ENCODE measurements at regions not wholly inside any gene's neighbourhood (a gene's known extent, or its start where the extent isn't known, plus 50 kb on each side); places are given as distances from the start of the nearest gene placed in this dataset.
"Not testable (repeated sequence)": the region's sequence is repeated elsewhere in the genome, so short reads cannot be mapped to it uniquely, and the experiment has no call there.

DNA sequence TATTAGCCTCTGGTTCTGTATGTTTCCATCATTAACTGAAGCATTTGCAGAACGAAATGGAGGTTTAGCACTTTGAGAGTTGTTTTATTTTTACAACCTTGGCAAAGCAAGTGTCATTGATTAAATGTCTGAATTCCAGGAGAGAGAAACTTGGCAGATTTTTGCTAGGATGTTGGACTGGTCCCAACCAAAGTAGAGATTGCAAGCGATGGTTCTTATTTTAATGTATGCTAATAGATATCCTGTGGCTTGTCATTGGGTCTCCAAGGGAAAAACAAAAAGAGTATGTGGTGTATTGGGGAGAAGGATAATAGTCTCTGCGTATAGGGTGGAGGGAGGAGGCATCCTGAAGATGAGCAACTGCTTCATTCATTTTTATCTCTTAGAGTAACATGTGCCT, 457.2 kb upstream of the RUNX1 start:
- Mint-ChIP-seq H3K27ac (no peak overlapping the region), H3K4me3 (no peak overlapping the region), H3K36me3 (peaks cover 3% of the 10 kb centered on the region), H3K27me3 (no peaks in the 10 kb centered on the region), H3K4me1 (peaks cover 25% of the 10 kb centered on the region), H3K9me3 (no peaks in the 10 kb centered on the region)
- no peak for DNase-seq
- ATAC-seq (ENCODE audit: low read depth): no peak
- POLR2A ChIA-PET: no interaction called here

DNA sequence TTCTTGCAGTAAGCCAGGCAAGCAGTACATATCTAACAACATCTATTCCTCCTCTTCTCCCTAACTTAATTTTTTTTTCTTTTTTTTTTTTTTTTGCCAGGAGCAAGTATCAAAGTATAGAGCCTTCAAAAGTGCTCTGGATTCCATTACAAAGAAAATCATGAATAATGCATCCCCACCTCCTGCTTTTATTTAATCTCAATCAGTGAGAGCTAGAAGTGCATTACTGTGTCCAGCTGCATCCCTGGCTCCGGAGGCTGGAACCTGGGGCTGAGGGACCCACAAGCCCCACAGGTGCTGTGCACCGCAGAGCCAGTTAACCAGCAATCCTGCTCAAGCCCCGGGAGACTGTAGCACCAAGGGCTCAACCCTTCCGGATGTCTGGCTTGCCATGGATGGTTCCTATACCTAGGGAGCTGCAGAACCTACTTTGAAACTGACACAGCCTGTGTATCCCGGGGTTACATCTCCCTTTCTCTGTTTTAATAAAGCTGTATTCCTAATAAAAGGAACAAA, 455.9 kb upstream of the RUNX1 start:
- peaks cover 3% of the 10 kb centered on the region for H3K36me3 Mint-ChIP-seq
- H3K4me1 Mint-ChIP-seq: peaks cover 25% of the 10 kb centered on the region
- H3K27ac Mint-ChIP-seq: no peak overlapping the region
- no peak overlapping the region for H3K4me3 Mint-ChIP-seq
- POLR2A ChIA-PET: no interaction called here
- DNase-seq: no peak
- no peak for ATAC-seq (ENCODE audit: low read depth)
- no peaks in the 10 kb centered on the region for H3K9me3 Mint-ChIP-seq
- no peaks in the 10 kb centered on the region for H3K27me3 Mint-ChIP-seq

GRCh38 chr21:35504277-35504676, 455.2 kb upstream of the RUNX1 start:
- Mint-ChIP-seq H3K4me3 (no peak overlapping the region), H3K9me3 (no peaks in the 10 kb centered on the region), H3K4me1 (peaks cover 25% of the 10 kb centered on the region), H3K27me3 (no peaks in the 10 kb centered on the region), H3K27ac (peak overlapping the region; percentile 88), H3K36me3 (peaks cover 3% of the 10 kb centered on the region)
- no peak for ATAC-seq (ENCODE audit: low read depth)
- POLR2A ChIA-PET: interaction anchor here (0.6 to 1.5 kb wide), 5 partner anchors 25 to 833 kb away, joined by 3 to 8 read pairs (median 3); no protein-coding TSS in a partner anchor
- no peak for DNase-seq

- Mint-ChIP-seq H3K4me1 (peaks cover 25% of the 10 kb centered on the region), H3K36me3 (peaks cover 3% of the 10 kb centered on the region), H3K27me3 (no peaks in the 10 kb centered on the region), H3K9me3 (no peaks in the 10 kb centered on the region), H3K4me3 (peak overlapping the region; percentile 73), H3K27ac (peak overlapping the region; percentile 88)
- DNase-seq (peak; percentile 43), ATAC-seq (ENCODE audit: low read depth) (peak; percentile 91)
- POLR2A ChIA-PET: interaction anchor here (0.6 to 1.5 kb wide), 5 partner anchors 25 to 266 kb away, joined by 3 to 8 read pairs (median 3); no protein-coding TSS in a partner anchor
Observed at GRCh38 chr21:35503671-35504070, 454.6 kb upstream of the RUNX1 start.

DNA sequence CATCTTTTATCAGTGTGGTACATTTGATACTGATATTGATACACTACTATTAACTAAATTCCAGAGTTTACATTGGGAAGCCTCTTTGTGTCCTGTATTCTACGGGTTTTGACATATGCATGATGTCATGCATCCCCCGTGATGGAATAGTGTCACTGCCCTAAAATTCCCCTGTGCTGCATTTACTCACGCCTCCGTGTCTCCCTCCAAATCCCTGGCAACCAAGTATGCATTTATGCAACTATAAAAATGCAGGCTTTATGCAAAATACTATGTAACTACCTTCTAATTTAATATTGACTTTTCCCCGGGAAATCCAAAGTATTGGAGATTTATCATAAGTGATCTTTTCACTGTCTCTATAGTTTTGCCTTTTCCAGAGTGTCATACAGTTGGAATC, 453.7 kb upstream of the RUNX1 start:
- Mint-ChIP-seq H3K9me3 (no peaks in the 10 kb centered on the region), H3K36me3 (peaks cover 3% of the 10 kb centered on the region), H3K4me3 (no peak overlapping the region), H3K27ac (no peak overlapping the region), H3K27me3 (no peaks in the 10 kb centered on the region), H3K4me1 (peaks cover 19% of the 10 kb centered on the region)
- ATAC-seq (ENCODE audit: low read depth) (no peak), DNase-seq (no peak)
- POLR2A ChIA-PET: interaction anchor here (1.5 kb wide), 1 partner anchor 26 kb away, joined by 8 read pairs; no protein-coding TSS in a partner anchor

GRCh38 chr21:35497522-35497921, 448.4 kb upstream of the RUNX1 start:
- H3K4me3 Mint-ChIP-seq; H3K4me1 Mint-ChIP-seq; H3K9me3 Mint-ChIP-seq; H3K27ac Mint-ChIP-seq; H3K36me3 Mint-ChIP-seq; DNase-seq; POLR2A ChIA-PET; ATAC-seq (ENCODE audit: low read depth); H3K27me3 Mint-ChIP-seq: not testable (repeated sequence)

GRCh38 chr21:35491920-35492678, 443.0 kb upstream of the RUNX1 start:
- no peak overlapping the region for H3K27ac Mint-ChIP-seq
- ATAC-seq (ENCODE audit: low read depth) (no peak), DNase-seq (no peak)
- H3K27me3 Mint-ChIP-seq: no peaks in the 10 kb centered on the region
- H3K9me3 Mint-ChIP-seq: peaks cover 3% of the 10 kb centered on the region
- peaks cover 5% of the 10 kb centered on the region for H3K36me3 Mint-ChIP-seq
- H3K4me1 Mint-ChIP-seq: peaks cover 4% of the 10 kb centered on the region
- no peak overlapping the region for H3K4me3 Mint-ChIP-seq
- POLR2A ChIA-PET: no interaction called here

DNA sequence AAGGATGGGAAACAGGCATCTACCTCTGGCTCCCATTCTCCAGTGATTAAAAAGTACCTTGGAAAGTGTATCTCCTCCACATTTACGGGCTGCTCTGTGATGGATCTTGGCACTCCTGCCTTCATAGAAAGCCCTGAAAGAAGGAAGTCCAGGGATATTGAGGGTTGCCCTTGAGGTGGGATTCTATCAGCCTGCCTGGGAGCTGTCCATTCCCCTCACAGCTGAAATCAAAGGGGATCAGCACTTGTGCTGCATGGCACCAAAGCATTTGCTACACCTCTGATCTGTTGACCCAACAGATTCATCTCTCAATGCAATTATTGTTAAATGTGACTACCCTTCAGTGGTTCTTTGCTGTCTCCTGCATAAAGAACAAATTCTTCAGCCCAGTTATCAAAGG, 442.0 kb upstream of the RUNX1 start:
- Mint-ChIP-seq H3K9me3 (peaks cover 3% of the 10 kb centered on the region), H3K4me3 (no peak overlapping the region), H3K36me3 (peaks cover 5% of the 10 kb centered on the region), H3K4me1 (peaks cover 4% of the 10 kb centered on the region), H3K27me3 (no peaks in the 10 kb centered on the region), H3K27ac (no peak overlapping the region)
- ATAC-seq (ENCODE audit: low read depth) (no peak), DNase-seq (no peak)
- POLR2A ChIA-PET: no interaction called here

- peaks cover 5% of the 10 kb centered on the region for H3K36me3 Mint-ChIP-seq
- peaks cover 3% of the 10 kb centered on the region for H3K9me3 Mint-ChIP-seq
- H3K27ac Mint-ChIP-seq: no peak overlapping the region
- ATAC-seq (ENCODE audit: low read depth) (no peak), DNase-seq (no peak)
- no peak overlapping the region for H3K4me3 Mint-ChIP-seq
- no peaks in the 10 kb centered on the region for H3K27me3 Mint-ChIP-seq
- POLR2A ChIA-PET: no interaction called here
- H3K4me1 Mint-ChIP-seq: peaks cover 4% of the 10 kb centered on the region
Observed at GRCh38 chr21:35489389-35489980, 440.4 kb upstream of the RUNX1 start.

GRCh38 chr21:35488946-35489345, 439.8 kb upstream of the RUNX1 start:
- Mint-ChIP-seq H3K4me1 (peaks cover 4% of the 10 kb centered on the region), H3K27ac (no peak overlapping the region), H3K36me3 (peaks cover 5% of the 10 kb centered on the region), H3K27me3 (no peaks in the 10 kb centered on the region), H3K9me3 (peaks cover 3% of the 10 kb centered on the region), H3K4me3 (no peak overlapping the region)
- no peak for DNase-seq
- ATAC-seq (ENCODE audit: low read depth): no peak
- POLR2A ChIA-PET: no interaction called here

DNA sequence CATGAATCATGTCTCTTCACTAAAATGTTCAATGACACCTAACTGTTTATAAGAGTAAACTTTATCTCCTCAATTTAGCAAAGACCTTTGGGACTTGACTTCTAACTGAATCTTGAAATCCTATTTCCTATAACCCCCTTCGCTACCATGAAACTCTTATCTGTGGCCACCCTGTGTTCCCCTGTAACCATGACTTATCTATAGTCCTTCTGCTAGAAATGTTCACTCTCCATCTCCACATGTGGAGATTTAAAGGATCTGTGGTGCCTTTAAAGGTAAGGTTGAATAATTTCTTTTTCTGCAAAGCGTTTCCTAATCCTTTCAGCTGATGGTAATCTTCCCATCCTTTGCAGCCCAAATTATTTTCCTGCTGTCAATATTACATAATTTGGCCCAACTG, 436.3 kb upstream of the RUNX1 start:
- Mint-ChIP-seq H3K27ac (no peak overlapping the region), H3K27me3 (no peaks in the 10 kb centered on the region), H3K4me1 (peaks cover 7% of the 10 kb centered on the region), H3K36me3 (peaks cover 3% of the 10 kb centered on the region), H3K4me3 (no peak overlapping the region), H3K9me3 (peaks cover 3% of the 10 kb centered on the region)
- DNase-seq (no peak), ATAC-seq (ENCODE audit: low read depth) (no peak)
- POLR2A ChIA-PET: no interaction called here

DNA sequence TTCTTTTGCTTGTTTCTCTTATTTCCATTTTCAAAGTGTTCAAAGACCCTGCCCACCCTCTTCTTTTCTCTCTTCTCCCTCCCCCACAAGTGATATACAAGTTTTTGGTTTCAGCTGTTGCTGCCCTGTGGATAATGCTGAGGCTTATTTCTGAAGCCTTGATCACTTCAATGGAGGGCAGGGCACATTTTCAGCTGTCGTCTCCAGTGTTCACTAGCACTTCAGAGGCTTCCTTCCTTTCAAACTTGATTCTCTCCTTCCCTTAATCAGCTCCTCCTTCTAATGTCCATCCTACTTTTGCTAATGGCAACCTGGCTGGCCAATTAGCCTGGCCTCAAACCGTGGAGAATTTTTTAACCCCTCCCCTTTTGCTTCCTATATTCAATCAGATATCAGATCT, 435.7 kb upstream of the RUNX1 start:
- H3K9me3 Mint-ChIP-seq: peaks cover 3% of the 10 kb centered on the region
- H3K27ac Mint-ChIP-seq: no peak overlapping the region
- DNase-seq: no peak
- no peaks in the 10 kb centered on the region for H3K27me3 Mint-ChIP-seq
- POLR2A ChIA-PET: no interaction called here
- H3K4me1 Mint-ChIP-seq: peaks cover 6% of the 10 kb centered on the region
- peaks cover 3% of the 10 kb centered on the region for H3K36me3 Mint-ChIP-seq
- H3K4me3 Mint-ChIP-seq: no peak overlapping the region
- no peak for ATAC-seq (ENCODE audit: low read depth)

GRCh38 chr21:35484032-35484431, 434.9 kb upstream of the RUNX1 start:
- no peak for ATAC-seq (ENCODE audit: low read depth)

More at GRCh38 chr21:35484032-35484431, 434.9 kb upstream of the RUNX1 start:
- DNase-seq: no peak
- Mint-ChIP-seq H3K4me3 (no peak overlapping the region), H3K4me1 (peaks cover 10% of the 10 kb centered on the region), H3K27ac (no peak overlapping the region), H3K9me3 (peaks cover 7% of the 10 kb centered on the region), H3K36me3 (peaks cover 8% of the 10 kb centered on the region), H3K27me3 (no peaks in the 10 kb centered on the region)
- POLR2A ChIA-PET: no interaction called here
